ENCODE measurements at regions not wholly inside any gene's neighbourhood (a gene's known extent, or its start where the extent isn't known, plus 50 kb on each side); places are given as distances from the start of the nearest gene placed in this dataset.

DNA sequence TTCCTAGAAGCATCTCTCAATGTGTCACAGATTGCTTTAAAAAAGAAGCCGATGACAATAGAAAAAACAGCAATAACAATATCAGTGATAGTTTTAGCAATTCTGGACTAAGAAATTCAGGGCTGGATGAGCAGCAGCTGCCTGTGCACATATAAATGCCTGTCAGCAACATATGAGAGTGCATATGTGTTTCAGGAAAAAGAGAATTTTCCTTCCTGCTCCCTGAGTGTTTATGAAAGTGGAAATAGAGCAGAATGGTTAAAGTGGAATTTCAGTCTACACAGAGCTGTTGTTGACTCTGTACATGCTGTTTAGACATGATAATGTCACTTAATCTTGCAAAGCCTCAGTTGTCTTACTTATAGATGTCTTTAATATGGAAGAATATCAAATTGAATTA is 164.4 kb upstream of the PCDH7 start:
- TF ChIP-seq, protein P1, sequence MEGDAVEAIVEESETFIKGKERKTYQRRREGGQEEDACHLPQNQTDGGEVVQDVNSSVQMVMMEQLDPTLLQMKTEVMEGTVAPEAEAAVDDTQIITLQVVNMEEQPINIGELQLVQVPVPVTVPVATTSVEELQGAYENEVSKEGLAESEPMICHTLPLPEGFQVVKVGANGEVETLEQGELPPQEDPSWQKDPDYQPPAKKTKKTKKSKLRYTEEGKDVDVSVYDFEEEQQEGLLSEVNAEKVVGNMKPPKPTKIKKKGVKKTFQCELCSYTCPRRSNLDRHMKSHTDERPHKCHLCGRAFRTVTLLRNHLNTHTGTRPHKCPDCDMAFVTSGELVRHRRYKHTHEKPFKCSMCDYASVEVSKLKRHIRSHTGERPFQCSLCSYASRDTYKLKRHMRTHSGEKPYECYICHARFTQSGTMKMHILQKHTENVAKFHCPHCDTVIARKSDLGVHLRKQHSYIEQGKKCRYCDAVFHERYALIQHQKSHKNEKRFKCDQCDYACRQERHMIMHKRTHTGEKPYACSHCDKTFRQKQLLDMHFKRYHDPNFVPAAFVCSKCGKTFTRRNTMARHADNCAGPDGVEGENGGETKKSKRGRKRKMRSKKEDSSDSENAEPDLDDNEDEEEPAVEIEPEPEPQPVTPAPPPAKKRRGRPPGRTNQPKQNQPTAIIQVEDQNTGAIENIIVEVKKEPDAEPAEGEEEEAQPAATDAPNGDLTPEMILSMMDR (IDR thresholded peaks at IDR 0.05), result no peak
- TF ChIP-seq POLR2A (IDR thresholded peaks at IDR 0.05), result no peak

All from tibial nerve (tissue), 3 donors.